IPS-20b (cell line): ENCODE measurements at regions not wholly inside any gene's neighbourhood (a gene's known extent, or its start where the extent isn't known, plus 50 kb on each side); places are given as distances from the start of the nearest gene placed in this dataset.

Experiments
- H3K27ac ChIP-seq: one replicate; pipeline ENCODE4 v1.5.1; 2013; ENCODE audit warnings: low read length
- H3K27me3 ChIP-seq: 2 replicates; pipeline ENCODE4 v1.6.1; 2013; ENCODE audit warnings: mild to moderate bottlenecking, low read length, inconsistent platforms; ENCODE audit not compliant: insufficient read depth
- H3K36me3 ChIP-seq: 2 replicates; pipeline ENCODE4 v1.6.1; 2013; ENCODE audit warnings: low read depth, mild to moderate bottlenecking, inconsistent platforms, low read length, moderate library complexity; ENCODE audit not compliant: insufficient read depth
- H3K4me1 ChIP-seq: 2 replicates; pipeline ENCODE4 v1.6.1; 2013; ENCODE audit warnings: mild to moderate bottlenecking, control low read depth, inconsistent platforms, low read length, moderate library complexity; ENCODE audit not compliant: insufficient read depth
- H3K4me3 ChIP-seq: 2 replicates; pipeline ENCODE4 v1.5.1; 2013; ENCODE audit warnings: mild to moderate bottlenecking, low read length, inconsistent platforms
- H3K9ac ChIP-seq: 2 replicates; pipeline ENCODE4 v1.6.1; 2013; ENCODE audit warnings: low read depth, mild to moderate bottlenecking, inconsistent platforms, low read length, moderate library complexity
- H3K9me3 ChIP-seq: 2 replicates; pipeline ENCODE4 v1.6.1; 2013; ENCODE audit warnings: mild to moderate bottlenecking, low read depth, low read length, inconsistent platforms; ENCODE audit not compliant: insufficient read depth

DNA sequence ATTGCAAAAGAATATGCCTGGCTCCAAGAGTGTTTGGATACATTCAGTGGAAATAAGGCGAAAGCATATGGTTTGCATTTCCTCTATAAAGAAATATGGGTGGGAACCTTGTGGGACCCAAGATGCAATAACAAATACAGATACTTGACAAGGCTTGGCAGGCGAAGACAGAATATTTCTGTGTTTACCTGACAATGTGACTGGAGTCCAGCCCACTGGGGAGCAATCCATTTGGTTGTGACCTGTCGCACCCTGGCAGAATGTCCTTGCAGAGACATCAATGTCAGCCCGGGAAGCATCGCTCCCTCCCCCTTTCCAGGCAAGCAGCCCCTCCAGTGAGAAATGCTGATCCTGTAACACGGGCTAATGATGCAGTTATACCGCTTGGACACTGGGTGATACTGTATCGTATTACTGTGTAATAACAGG lies 296.6 kb downstream of the MAF start:
- peaks cover 21% of the 10 kb centered on the region; the same call in 1 of the 2 replicates for H3K27me3 ChIP-seq
- H3K27ac ChIP-seq: no peak overlapping the region
- no peak overlapping the region for H3K4me3 ChIP-seq
- no peaks in the 10 kb centered on the region for H3K36me3 ChIP-seq
- H3K9ac ChIP-seq: no peak overlapping the region
- no peaks in the 10 kb centered on the region for H3K9me3 ChIP-seq
- H3K4me1 ChIP-seq: peaks cover 12% of the 10 kb centered on the region; the same call in 1 of the 2 replicates

DNA sequence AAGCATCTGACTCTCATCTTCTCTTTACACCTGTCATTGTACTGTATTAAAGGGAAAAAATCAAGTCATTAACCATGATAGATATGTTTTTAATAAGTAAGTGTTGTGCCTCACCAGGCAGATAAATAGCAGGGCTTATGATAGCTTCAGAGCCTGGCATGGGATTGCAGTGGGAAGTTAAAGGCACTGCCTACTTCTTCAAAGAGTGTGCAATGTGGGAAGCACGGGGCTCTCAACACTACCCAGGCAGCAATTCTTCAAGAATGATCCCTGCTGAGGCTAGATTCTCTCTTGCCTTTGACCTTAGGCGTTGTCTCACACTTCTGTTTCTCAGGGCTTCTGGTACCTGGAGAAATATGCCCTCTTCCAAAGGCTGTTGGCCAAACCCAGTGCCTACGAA lies 297.3 kb downstream of the MAF start:
- no peaks in the 10 kb centered on the region for H3K36me3 ChIP-seq
- no peak overlapping the region for H3K9ac ChIP-seq
- H3K4me1 ChIP-seq: peaks cover 19% of the 10 kb centered on the region
- H3K4me3 ChIP-seq: no peak overlapping the region
- H3K9me3 ChIP-seq: no peaks in the 10 kb centered on the region
- no peak overlapping the region for H3K27ac ChIP-seq
- H3K27me3 ChIP-seq: peaks cover 21% of the 10 kb centered on the region; the same call in 1 of the 2 replicates

DNA sequence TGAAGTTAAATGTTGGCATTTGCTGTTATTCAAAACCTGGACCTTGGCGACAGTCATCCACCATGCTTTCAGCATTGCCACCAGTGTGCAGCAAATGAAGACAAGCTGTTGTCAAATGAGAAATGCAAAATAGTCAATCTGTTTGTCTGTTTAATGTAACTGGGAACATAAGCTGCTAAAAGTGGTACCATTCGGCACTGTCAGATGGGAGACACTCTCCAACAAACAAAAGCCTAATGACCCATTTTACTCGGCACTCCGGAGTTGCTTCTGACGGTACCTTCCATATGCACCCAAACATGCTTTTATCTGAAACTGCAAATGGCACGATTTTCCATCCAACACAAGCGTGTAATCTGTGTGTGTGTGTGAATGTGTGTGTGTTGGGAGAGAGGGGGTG lies 297.8 kb downstream of the MAF start:
- Histone ChIP-seq H3K27ac (no peak overlapping the region), H3K9ac (no peak overlapping the region), H3K27me3 (peaks cover 21% of the 10 kb centered on the region; the same call in 1 of the 2 replicates), H3K9me3 (no peaks in the 10 kb centered on the region), H3K36me3 (no peaks in the 10 kb centered on the region), H3K4me3 (no peak overlapping the region), H3K4me1 (peaks cover 24% of the 10 kb centered on the region)

DNA sequence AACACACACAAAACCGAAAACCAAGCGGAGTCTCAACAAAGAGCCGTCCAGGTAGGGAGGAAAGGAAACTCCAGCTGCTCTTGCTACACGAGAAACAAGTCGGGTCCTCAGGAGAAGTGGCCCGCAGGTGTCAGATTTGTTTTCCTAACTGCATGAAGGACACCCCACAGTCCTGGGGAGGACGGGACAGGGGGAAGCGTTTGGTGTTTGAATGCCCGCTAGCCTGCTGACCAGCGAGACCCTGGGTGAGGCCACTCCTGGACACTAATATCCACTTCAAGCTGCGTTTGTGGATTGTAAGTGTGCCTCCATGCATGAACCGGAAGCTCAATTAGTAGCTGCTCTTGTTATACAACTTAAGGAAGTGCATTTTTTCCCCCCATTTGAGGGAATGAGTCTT lies 299.5 kb downstream of the MAF start:
- Histone ChIP-seq H3K4me3 (peak overlapping the region; percentile 7; the same call in 1 of the 2 replicates), H3K27me3 (peaks cover 26% of the 10 kb centered on the region; the same call in 1 of the 2 replicates), H3K9me3 (no peaks in the 10 kb centered on the region), H3K36me3 (no peaks in the 10 kb centered on the region), H3K27ac (peak overlapping the region; percentile 46), H3K4me1 (peaks cover 28% of the 10 kb centered on the region), H3K9ac (peak overlapping the region; percentile 45; the same call in 1 of the 2 replicates)

DNA sequence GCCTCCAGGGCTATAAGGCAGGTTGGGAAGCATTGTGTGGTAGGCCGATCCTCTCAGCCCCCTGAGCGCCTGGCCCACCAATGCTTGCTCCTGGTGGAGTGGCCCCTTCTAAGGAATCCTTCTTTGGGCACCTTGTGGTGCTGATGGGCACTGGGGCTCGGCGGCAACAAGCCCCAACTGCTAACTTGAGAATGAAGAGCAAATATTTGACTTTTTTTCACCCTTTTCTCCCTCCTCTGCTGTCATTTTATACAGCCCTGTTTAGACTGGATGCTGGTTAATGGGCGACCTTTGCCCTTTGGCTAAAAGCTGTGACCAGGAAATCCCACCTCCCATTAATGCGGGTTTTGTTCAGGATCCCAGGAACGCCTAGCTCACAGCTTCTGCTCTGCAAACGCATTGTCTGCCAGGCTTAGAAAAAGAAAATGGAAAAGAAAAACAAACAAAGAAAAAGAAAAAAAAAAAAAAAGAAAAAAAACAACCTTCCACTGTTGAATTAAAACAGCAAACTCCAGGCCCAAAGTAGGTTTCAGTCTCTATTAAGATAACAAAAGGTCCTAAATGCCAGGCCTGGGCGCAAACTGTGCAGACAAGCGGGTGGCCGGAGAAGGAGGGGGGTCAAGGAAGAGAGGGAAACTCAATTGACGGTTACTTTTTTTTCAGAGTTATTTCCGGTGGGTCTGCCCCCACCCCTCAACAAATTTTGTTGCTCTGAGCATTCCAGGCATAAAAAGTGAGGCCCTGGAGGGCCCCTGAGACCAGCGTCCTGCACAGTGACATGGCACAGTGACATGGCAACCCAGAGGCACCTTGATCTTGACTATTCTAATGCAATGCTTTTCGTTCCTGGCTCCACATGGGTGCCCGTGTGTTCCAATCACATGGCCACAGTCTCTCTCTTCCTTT lies 301.4 kb downstream of the MAF start:
- H3K9me3 ChIP-seq: no peaks in the 10 kb centered on the region
- H3K4me1 ChIP-seq: peaks cover 28% of the 10 kb centered on the region
- peak overlapping the region; percentile 10; the same call in 1 of the 2 replicates for H3K4me3 ChIP-seq
- H3K9ac ChIP-seq: peak overlapping the region; percentile 70
- peaks cover 24% of the 10 kb centered on the region; the same call in 1 of the 2 replicates for H3K27me3 ChIP-seq
- no peaks in the 10 kb centered on the region for H3K36me3 ChIP-seq
- peak overlapping the region; percentile 88 for H3K27ac ChIP-seq

DNA sequence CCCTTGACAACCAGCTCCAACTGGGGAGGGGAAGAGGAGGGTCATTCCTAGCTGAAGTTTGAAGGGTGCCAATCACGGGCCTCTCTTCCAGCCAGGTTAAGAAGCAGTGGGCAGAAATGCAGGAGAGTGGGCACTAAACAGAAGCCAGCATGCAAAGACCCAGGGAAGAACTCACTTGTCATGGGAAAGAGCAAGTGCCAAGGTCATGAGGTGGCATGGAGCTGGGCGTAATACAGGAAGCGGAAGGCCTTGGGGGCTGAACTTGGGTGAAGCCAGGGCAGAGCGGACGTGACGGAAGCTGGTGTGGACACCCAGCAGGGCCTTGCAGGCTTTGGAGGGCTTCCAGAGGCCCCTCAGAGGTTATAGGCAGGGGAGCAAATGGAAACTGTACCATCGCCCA lies 302.1 kb downstream of the MAF start:
- Histone ChIP-seq H3K4me1 (peaks cover 28% of the 10 kb centered on the region), H3K36me3 (no peaks in the 10 kb centered on the region), H3K27ac (peak overlapping the region; percentile 88), H3K4me3 (peak overlapping the region; percentile 10; the same call in 1 of the 2 replicates), H3K9ac (peak overlapping the region; percentile 70), H3K9me3 (no peaks in the 10 kb centered on the region), H3K27me3 (peaks cover 24% of the 10 kb centered on the region; the same call in 1 of the 2 replicates)

DNA sequence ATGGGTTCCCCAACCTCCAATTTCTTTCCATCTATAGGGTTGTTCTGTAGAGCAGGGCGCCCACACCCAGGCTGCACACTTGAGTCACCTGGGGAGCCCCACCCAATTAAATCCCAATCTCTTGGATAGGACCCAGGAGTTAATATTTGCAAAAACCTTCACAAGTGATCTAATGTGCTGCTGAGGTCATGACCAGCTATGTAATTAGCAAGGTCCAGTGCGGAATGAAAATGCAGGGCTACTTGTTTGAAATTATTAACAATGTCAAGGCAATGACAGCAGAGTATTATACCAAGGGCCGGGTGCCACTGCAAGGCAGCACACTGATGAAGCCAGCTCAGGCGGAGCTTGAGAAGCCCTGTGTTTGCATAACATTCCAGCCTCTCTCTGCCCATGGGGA lies 302.7 kb downstream of the MAF start:
- Histone ChIP-seq H3K9ac (peak overlapping the region; percentile 70; the same call in 1 of the 2 replicates), H3K4me3 (no peak overlapping the region), H3K27ac (peak overlapping the region; percentile 88), H3K27me3 (peaks cover 24% of the 10 kb centered on the region; the same call in 1 of the 2 replicates), H3K36me3 (no peaks in the 10 kb centered on the region), H3K4me1 (peaks cover 28% of the 10 kb centered on the region), H3K9me3 (no peaks in the 10 kb centered on the region)

DNA sequence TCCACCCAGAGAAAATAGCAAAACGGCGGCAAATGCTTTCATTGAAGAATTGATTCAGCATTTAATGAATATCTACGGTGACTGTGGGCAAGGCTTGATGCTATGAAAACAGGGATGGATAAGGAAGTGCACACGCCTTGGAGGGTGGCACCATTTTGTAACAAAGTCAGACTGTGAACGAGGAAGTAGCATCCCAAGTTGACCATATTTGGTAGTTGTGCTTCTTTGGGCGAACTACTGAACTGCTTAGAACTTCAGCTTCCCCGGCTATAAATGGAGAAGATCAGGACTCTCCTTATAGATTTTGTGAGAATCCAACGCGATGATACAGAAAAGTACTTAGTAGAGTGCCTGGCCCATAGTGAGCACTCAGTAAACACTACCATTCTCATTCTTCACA lies 303.2 kb downstream of the MAF start:
- peaks cover 20% of the 10 kb centered on the region; the same call in 1 of the 2 replicates for H3K27me3 ChIP-seq
- no peak overlapping the region for H3K27ac ChIP-seq
- no peak overlapping the region for H3K9ac ChIP-seq
- no peaks in the 10 kb centered on the region for H3K9me3 ChIP-seq
- H3K4me1 ChIP-seq: peaks cover 28% of the 10 kb centered on the region
- no peaks in the 10 kb centered on the region for H3K36me3 ChIP-seq
- no peak overlapping the region for H3K4me3 ChIP-seq

DNA sequence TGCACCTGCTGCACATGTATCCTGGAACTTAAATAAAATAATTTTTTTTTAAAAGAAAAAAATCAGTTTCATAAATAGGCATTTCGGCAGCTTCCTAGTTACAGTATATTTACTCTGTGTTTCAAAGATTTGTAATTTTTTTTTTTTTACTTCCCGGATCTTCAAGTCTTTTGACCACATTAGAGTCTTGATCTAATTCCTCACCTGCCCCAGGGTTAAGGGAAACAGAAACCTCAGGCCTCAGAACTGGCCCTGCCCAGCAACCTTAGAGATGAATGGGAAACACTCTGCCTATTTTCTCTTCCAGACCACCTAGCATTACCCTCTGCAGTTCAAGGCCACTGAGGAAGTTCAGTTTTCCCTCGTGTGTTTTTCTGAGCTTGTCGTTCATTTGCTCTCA lies 304.0 kb downstream of the MAF start:
- Histone ChIP-seq H3K27me3 (peaks cover 12% of the 10 kb centered on the region; the same call in 1 of the 2 replicates), H3K4me3 (no peak overlapping the region), H3K4me1 (peaks cover 28% of the 10 kb centered on the region), H3K9ac (no peak overlapping the region), H3K9me3 (no peaks in the 10 kb centered on the region), H3K27ac (no peak overlapping the region), H3K36me3 (no peaks in the 10 kb centered on the region)

DNA sequence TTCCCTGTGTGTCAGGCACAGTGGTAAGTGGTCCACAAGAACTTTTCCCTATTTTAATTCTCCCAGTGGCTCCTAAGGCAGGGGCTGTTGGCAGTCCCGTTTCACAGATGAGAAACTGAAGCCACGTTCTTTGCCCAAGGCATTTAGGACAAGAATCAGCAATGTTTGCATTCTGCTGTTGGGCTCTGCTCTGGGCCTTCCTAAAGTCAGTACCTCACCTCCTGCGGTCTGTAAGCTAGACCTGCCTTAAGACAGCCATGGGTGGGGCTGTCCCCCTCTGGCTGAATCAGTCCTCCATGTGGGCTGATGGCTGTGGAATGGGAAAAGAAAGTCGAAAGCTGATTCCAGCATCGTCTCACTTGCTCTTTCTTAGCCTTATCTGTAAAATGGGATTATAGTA lies 304.8 kb downstream of the MAF start:
- Histone ChIP-seq H3K27me3 (peaks cover 12% of the 10 kb centered on the region; the same call in 1 of the 2 replicates), H3K4me3 (no peak overlapping the region), H3K27ac (no peak overlapping the region), H3K9me3 (no peaks in the 10 kb centered on the region), H3K9ac (no peak overlapping the region), H3K36me3 (no peaks in the 10 kb centered on the region), H3K4me1 (peaks cover 22% of the 10 kb centered on the region)

DNA sequence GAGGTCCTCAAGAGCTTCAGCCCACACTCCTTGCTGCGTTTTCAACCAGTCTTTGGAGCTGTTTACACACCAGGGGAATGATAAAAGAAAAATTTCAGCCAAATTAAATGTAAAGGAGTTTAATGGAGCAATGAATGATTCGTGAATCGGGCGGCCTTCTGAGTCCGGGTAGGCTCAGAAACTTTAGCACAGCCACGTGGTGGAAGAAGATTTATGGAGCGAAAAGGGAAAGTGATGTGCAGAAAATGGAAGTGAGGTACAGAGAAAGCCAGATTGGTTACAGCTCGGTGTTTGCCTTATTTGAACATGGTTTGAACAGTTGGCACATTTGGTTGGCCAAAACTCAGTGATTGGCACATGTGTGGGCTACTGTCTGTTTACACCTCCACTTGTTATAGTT lies 305.4 kb downstream of the MAF start:
- Histone ChIP-seq H3K27me3 (peaks cover 12% of the 10 kb centered on the region; the same call in 1 of the 2 replicates), H3K9me3 (no peaks in the 10 kb centered on the region), H3K36me3 (no peaks in the 10 kb centered on the region), H3K4me3 (no peak overlapping the region), H3K9ac (no peak overlapping the region), H3K4me1 (peaks cover 21% of the 10 kb centered on the region), H3K27ac (no peak overlapping the region)

DNA sequence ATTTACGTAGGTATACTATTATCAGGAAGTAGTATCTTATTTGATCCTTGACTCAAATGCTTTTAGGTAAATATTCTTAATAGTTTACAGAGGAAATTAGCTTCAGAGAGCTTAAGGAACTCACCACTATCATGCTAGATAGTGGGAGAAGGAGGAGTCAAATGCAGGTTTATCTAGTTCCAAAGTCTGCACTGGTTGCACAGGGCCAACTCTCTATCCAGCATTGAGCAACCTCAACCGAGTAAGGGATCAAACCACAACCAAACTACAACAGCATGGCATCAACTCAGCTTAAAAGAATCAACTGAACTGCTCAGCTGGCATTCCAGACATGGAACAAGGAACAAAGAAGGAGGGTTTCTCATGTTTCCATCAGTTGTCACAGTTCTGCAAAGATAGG lies 306.0 kb downstream of the MAF start:
- Histone ChIP-seq H3K9me3 (no peaks in the 10 kb centered on the region), H3K9ac (no peak overlapping the region), H3K27ac (no peak overlapping the region), H3K36me3 (no peaks in the 10 kb centered on the region), H3K27me3 (peaks cover 12% of the 10 kb centered on the region; the same call in 1 of the 2 replicates), H3K4me3 (no peak overlapping the region), H3K4me1 (peaks cover 18% of the 10 kb centered on the region)
